Stimulated activated CD4-positive, alpha-beta T cell treated with anti-CD3 and anti-CD28 coated beads, Interleukin-4, amount 100 ng/mL, for 48 hours (primary cell): ENCODE measurements at regions not wholly inside any gene's neighbourhood (a gene's known extent, or its start where the extent isn't known, plus 50 kb on each side); places are given as distances from the start of the nearest gene placed in this dataset.

Source experiments
- DNase-seq, 2 donors: peaks; one replicate each; pipeline ENCODE4 v3.0.0-alpha.2; 2020; ENCODE audit warnings: low read depth in 2 of 2

DNA sequence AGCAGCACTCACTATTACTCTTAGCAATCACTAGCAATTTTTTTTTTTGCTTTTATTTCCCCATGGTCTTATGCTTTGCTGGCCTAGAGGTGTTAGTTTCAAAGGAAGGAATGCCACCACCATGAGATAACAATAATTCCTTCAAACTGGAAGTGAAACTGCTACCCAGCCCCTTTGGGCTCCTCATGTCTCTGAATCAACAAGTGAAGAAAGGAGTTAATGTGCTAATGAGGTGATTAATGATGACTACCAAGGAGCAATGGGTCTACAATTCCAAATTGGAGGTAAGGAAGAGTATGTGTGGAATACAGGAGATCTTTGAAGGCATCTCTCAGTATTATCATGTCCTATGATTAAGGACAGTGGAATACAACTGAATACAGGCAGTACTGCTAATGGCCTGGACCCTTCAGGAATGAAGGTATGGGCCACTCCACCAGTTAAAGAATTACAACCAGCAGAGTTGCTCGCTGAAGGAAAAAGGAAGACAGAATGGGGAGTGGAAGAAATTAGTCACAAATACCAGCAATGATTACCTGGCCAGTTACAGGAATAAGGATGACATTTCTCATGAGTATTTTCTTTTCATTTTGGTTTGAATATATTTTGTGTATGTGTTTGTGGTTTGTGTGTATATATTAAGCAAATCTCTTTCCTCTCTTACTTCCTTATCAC, 652.9 kb downstream of the ADGRL2 start:
- DNase-seq = no peak

DNA sequence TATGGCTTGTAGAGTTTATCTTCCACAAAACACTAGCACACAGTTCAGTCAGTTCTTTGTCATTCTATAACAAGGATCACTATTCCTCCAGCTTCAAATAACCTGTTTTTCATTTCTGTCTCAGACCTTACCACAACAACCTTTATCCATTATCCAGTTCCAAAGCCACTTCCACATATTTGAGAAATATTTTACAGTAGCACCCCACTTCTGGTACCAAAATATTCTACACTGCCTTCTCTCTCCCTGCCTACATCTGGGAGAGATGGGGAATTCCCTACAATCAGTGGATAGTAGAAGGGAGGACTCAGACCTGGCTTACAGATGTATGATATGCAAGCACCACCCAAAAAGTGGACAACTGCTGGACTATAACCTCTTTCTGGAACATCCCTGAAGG, 651.4 kb downstream of the ADGRL2 start:
- DNase-seq = no peak

DNA sequence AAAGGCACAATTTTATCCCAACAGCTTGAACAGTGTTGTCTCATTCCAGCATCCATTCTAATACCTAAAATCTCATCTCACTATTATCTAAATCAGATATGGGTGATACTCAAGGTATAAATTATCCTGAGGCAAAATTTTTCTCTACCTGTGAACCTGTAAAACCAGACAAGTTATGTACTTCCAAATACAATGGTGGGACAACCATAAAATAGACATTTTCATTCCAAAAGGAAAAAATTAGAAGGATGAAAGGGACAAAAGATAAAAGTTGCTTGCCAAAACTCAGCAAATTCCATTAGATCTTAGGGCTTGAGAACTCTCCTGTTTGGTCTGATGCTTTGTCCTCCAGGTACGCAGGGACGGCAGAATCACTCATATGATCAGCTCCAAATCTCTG, 650.5 kb downstream of the ADGRL2 start:
- no peak for DNase-seq

DNA sequence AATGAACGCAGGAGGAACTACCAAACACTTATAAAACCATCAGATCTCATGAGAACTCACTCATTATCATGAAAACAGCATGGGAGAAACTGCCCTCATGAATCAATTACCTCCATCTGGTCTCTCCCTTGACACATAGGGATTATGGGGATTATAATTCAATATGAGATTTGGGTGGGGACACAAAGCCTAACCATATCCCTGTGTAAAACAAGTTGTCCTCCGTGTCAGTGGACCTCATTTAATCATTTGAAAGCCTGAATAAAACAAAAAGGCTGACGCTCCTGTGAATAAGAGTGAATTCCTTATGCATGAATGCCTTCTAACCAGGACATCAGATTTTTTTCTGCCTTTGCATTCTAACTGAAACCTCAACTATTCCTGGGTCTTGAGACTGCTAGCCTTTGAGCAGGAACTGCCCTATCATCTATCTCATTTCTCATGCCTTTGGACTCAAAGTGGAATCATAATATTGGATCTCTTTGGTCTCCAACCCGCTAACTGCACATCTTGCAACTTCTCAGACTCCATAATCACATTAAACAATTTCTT, 648.8 kb downstream of the ADGRL2 start:
- DNase-seq = no peak

DNA sequence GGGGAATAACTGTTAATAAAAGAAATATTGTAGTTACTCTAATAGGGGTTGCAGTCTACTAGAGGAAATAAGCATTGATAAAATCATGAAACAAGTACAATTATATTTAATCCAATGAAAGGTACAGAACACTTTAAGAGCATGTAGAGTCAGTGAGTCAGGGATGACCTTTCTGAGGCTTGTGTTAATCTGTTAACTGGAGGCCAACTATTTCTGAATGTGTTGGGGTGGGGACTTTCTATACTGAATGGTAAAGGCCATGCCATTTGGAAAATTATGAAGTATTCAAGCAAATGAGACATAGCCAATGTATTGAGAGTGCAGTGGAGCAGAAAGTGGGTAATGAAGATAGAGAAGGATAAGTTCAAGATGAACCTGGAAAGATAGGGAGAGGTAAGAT, 646.2 kb downstream of the ADGRL2 start:
- DNase-seq = no peak

DNA sequence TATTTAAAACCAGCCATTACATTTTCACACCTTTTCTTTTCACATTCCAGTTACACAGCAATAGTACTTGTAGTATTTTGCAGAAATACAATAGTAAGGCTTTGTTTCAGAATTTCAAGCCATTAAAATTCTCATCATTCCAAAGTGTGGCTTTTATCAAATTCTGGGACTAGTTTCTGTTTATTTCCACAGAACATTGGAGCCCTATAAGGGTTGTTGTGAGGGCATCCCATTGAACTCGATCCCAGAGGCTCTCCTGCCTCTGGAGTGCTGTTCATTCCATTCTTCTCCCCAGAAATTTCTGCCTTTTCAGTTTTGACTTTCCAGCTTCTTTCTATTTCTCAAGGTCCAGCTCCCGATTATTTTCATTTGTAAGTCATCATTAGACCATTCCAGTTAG, 645.5 kb downstream of the ADGRL2 start:
- DNase-seq = no peak

DNA sequence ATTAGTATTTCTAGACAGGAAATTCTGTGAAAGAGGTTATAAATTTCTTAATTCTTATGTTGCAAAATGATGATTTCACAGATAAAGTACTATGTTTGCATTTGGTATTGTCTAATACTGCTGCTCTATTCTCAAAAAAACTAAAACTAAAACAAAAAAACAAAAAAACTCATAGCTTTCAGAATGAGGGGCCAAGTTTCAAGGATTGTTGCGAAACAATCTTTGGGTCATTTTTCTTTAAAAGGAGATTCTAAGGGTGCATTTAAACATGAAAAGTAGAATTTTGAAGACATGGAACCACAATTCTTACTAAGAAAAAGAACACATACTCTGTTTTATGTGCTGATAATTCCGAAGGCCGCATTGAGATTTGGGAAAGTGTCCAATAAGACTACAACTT, 645.1 kb downstream of the ADGRL2 start:
- no peak for DNase-seq

DNA sequence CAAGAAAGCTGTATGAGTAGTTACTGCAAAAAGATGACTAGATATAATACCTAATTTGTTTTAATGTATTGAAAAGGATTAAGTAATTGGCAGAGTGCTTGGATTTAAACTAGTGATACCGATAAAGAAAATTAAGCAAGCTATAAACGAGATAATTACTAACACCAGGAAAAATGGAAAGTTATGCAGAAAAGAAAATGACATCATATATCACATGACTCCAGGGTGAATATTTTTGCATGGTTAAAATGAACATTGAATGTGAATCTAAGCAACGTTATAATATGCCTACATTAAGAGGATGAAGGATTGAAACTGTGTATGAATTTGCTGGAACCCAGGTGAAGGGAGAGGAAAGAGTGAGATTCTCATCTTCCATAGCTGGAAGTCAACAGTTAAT, 644.4 kb downstream of the ADGRL2 start:
- no peak for DNase-seq

DNA sequence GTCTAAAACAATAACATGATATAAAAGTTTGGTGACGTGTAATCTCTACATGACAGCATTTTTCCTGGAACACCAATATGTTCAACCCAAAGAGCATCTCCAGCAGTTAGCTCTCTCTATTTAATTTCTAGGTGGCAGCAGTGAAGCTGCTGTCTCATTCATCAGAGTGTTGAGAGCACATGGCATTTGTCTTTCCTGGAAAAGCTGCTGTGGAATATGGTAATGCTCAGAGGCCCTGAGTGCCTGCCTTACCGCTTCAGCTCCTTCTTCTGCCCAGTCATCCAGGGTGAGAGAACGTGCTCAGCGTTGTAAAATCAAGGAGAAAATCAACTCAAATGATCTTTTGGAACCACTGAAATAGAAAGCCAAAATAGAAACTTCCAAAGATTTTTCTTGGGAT, 640.7 kb downstream of the ADGRL2 start:
- no peak for DNase-seq

DNA sequence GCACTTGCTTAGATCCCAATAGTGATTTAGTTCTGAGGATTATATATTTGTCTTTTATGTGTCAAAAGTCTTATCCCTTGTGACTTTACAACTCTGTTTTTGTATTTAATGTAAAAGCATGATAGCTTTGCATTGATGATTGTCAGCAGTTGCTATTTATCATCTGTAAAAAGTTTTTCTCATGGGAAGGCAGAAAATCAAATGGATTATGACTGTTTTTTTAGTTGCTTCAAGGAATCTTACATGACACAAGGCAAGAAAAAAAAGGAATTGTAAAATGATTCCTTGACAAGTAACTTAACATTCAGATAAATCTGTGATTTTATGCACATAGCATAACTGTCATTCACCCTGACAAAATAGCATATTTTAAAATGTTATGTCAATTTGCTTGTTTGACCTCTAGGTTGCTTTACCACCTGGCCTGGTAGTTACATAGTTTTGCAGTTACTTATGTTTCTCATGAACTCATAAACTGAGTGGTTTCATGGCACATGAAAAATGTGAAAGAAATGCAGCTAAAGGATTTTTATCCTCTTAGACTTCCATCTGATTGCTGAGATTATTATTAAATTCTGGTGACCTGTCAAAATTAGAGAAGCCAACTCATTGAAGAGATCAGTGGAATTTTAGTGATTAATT, 622.6 kb downstream of the ADGRL2 start:
- DNase-seq = no peak

DNA sequence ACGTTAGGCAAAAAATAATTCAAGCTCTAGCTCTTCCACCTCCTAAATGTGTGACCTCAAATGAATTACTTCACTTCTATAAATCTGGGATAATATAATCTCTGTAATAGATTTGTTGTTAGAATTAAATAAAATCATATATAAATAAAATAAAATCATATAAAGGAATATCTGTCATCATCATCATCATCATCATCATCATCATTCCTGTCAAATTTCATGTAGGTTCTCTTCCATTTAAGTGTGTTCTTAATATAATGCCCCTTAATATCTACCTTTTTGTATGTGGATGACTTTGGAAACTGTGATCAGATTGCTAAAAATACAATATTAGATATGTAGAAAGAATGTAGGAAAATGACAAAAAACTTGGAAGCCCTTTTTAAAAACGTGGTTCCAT, 621.0 kb downstream of the ADGRL2 start:
- DNase-seq = no peak

DNA sequence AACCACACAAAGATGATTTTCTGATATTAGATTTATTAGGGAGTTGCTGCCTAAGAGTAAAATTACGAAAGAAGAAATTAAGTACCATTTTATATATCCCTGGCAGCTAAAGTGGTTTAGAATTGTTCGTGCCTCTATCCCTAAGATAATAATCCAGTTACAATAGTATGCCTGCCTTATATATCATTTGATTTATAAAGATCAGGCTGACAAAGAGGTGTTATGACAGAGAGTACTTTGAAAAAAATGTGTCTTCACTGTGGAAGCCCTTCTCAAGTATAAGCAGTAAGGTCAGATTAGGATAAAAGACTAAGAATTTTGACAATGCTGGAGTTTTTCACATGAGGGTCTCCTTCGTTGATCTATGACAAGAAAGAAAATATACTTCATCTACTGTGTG, 619.9 kb downstream of the ADGRL2 start:
- DNase-seq = no peak

DNA sequence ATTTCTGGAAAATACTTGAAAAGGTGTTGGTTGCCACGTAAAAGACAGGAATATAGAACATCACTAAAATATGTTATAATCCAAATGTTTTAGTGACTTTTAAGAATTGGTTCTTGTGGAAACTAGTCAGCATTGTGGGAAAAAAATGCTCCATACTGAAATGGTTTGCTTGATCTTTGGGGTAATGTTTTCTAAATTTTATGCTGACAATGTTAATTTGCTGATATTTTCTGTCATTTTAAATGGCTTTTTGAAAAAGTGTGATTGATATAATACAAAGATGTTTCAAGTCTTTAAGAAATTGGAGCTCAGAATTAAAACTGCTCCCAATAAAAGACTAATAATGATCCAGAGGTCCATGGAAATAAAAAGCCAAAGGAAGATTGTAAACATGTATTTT, 610.9 kb downstream of the ADGRL2 start:
- no peak for DNase-seq

DNA sequence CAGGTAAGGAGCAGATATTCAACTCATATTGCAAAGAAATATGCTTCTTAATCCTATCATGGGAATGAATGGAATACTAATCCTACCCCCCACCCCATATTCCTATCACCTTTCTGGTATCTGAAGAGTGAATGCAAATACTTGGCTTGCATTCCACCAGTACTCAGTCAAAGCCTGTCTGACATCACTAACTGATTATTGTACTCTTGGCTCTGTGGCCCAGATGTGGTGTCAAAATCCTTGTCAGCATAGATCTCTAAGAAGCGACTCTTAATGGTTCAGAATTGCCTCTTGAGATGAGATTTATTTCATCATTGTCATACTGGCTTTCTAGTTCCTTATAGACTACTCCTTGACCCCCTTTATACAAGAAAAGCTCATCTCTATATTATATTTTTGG, 604.6 kb downstream of the ADGRL2 start:
- DNase-seq = no peak

DNA sequence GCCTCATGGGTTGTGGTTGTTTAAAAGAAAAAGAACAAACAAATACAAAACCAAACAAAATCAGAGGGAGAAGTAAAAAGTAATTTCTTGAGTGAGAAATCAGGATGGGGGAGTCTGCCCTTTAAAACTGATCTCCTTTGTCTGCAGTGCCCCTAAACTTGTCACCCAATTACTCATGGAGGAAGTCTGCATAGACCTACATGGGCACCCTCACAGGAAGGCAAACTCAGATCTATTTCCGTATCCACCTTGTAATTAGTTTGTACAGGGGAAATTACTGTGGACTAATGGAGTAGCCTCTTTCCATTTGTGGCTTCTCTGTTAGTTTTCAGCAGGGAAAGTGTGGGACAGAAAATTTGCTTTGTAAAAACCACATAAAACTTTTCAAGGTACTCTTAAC, 600.4 kb downstream of the ADGRL2 start:
- no peak for DNase-seq

DNA sequence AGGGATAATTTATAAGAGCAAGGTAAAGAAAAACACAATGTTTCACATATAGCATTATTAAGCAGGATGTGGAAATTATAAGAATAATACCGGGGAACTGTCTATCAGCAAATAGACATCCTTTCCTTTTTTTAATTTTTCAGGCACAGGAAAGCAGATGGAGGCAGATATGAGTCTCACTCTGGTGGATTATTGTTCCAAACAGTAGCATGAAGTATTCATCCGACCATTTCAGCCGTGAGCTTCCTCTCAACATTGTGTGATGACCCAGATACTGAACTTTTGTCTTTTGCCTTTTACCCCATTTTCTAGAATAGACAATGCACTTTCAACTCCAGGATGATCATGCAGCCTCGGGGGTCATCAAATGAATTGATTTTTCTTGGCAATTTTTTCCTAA, 599.8 kb downstream of the ADGRL2 start:
- no peak for DNase-seq

DNA sequence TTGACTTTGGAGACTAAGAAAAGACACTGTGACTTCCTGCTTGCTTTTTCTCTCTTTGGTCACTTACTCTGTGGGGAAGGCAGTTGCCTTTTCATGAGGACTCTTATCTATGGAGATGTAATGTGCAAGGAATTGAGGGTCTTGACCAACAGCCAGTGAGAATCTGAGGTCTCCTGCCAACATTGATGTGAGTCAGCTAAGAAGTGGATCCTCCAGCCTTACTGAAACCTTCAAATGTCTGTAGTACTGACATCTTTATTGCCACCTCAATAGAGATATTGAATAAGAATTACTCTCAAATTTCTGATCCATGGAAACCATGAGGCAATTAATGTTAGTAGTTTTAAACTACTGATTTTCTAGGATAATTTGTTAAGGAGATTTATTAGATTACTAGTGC, 598.4 kb downstream of the ADGRL2 start:
- DNase-seq = no peak

DNA sequence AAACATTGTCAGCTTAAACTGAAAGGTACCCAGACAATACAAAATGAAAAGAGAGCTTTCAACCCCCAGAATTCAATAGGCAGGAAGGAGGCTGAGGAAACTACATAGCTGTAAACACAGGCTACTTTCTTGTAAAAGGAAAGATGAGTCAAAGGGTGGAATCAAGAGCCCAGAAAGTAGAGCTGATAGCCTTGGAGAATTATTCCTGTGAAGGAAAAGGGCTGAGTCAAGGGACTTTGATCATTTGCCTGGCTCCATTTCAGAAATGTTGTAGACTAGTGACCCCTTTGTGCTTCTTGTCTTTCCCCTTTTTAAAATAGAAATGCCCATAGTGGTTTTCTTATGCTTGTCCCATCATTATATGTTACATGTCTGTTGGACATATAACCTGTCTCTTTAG, 597.6 kb downstream of the ADGRL2 start:
- DNase-seq = no peak

DNA sequence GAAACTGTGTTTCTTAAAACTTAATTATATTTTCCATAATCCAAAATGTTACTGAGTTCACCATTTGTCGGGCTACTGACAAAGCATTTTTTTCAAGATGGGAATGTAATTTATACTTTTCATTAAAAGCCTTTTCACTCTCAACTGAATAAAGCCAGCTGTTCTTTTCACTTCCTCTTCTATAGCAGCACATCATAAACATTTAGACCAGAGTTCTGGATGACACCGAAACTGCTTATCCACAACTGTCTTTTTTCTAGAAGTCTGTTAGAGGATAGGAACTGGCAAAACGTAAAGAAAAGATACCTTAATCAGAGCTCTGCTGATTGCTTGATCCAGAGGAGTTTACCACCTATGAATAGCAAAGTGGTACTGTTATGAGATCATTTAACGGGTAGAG, 594.7 kb downstream of the ADGRL2 start:
- no peak for DNase-seq

DNA sequence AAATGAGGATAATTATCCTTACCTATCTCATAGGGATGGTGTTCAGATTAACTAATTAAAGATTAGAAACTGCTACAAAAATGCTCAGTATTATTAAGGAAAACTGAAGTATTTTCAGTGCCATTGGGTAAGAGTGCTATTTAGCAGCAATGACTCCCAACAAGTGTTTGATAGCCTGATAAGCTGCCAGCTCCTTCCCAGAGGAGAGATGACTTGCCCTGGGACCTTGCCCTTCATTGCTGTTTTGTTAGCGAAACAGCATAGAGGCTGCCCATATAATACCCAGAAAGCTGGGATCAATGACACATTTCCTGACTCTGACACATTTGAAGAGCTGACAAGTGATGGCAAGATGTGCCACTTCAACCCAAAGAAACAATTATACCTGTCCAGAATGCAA, 592.2 kb downstream of the ADGRL2 start:
- no peak for DNase-seq

DNA sequence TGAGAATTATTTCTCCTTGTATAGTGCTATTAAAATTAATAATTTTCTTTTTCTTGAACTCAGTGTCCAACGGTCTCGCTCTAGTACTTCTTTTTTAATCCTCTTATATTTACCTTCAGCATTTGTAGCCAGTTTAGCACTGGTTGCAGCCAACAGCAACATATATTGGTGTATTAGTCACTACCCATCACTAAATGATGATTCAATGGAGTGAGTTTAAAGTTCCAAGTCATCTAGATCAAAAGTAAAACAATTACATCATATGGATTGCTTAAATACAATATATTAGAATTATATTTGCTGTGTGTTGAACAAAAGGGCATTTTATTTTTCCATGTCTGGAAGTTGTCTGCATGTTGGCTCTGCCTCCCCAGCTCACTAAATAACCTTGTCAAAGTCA, 591.8 kb downstream of the ADGRL2 start:
- DNase-seq = no peak

DNA sequence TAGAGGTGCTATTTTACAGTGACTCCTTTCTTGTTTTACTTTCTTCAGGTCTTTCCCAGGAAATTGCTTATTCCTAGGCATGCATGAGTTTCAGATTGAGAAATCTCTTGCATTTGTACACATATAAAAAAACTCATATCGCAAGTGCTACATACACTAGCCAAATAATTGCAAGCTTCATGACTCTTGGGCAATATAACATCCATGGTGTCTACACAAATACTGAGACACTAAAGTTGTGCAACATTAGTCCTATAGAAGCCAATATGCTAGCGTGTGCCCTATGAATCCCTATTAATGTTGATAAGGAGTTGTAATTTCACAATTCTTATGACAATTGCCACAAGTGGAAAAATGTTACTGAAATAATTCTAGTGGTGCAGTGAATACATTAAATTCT, 591.0 kb downstream of the ADGRL2 start:
- DNase-seq = no peak

DNA sequence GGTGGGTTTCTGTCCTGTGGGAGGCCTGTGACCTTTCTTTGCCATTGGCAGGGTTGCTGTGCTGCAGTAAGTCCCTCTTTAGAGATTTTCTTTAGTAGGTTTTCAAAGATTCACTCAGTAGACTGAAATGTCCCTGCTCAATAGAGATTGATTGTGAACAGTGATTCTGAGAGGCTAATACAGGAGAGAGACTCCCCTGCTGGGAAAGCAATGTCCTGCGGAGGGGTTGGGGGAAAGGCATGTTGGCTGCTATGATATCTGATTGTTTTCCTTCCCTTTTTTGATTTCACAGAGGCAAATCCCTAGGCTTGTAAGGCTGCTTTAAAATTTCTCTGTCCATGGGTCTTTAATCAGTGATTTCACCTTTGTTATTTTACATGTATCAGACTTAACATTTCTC, 589.9 kb downstream of the ADGRL2 start:
- DNase-seq = no peak

DNA sequence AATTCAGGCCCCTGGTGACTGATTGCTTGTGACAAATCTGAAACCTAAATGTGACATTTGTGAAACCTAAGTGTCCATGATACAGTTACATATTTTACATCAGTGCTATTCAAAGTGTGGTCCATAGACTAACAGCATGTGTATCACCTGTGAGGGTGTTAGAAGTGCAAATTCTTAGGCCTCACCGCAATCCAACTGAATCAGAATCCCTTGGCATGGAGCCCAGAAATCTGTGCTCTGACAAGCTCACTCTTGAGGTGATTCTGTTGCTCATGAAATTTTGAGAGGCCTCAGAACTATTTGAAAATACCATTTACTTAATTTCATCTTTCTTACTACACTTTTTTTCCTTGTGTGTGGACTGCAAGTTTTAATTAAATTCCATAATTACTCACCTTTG, 587.9 kb downstream of the ADGRL2 start:
- DNase-seq = no peak
